HepG2 (cell line): ENCODE measurements at regions not wholly inside any gene's neighbourhood (a gene's known extent, or its start where the extent isn't known, plus 50 kb on each side); places are given as distances from the start of the nearest gene placed in this dataset.
"Not testable (repeated sequence)": the region's sequence is repeated elsewhere in the genome, so short reads cannot be mapped to it uniquely, and the experiment has no call there.

Experiments
- ATAC-seq: fragments of 200-7000 bp; cut with Tn5 transposase; 3 replicates; pipeline ENCODE4 v1.9.1; 2020; ENCODE audit warnings: mild to moderate bottlenecking, moderate library complexity
- BruUV-seq: library from RNA; stranded (reverse); fragments of 400-500 nt; replicated peaks from 2 replicates; lab custom pipeline; 2021; lab: Mats Ljungman, UMichigan
- CTCF ChIA-PET: fragments of 300-600 bp; formaldehyde crosslinking; extraction: SDS; loops from one replicate; lab custom pipeline; 2021; ENCODE audit warnings: low total read pairs, inconsistent platforms, low intra/inter-chr PET ratio; lab: Yijun Ruan, JAX
- POLR2A ChIA-PET: fragments of 350-600 bp; sonication (Branson Sonifier 250); formaldehyde crosslinking; loops from one replicate; lab custom pipeline; 2020; ENCODE audit warnings: antibody characterized with exemption, inconsistent platforms; lab: Yijun Ruan, JAX
- DNase-seq: peaks from one replicate; pipeline ENCODE4 v3.0.0-alpha.2; 2015; ENCODE audit warnings: low spot score
- FAIRE-seq: peaks from 3 replicates; lab custom pipeline; 2011; peaks lifted over from hg19 to GRCh38; lab: Jason Lieb, UNC
- H2AFZ ChIP-seq: one replicate; pipeline ENCODE4 v1.6.1; 2011; ENCODE audit warnings: low read length, inconsistent platforms
- H3K27ac ChIP-seq: fragments of 300-600 bp; 3 replicates; pipeline ENCODE4 v1.8.0; 2011; ENCODE audit warnings: mixed run types, mild to moderate bottlenecking, mixed read lengths, low read length, inconsistent platforms; ENCODE audit not compliant: insufficient read depth; ENCODE audit errors: extremely low read length
- H3K27me3 ChIP-seq, 2 experiments: fragments of 200-600 bp in 1 of 2; 2 replicates in 1 of 2; 3 replicates in 1 of 2; pipeline versions ENCODE4 v1.6.0 to v1.8.0; 2011; ENCODE audit warnings: low read length in 2 of 2, mild to moderate bottlenecking in 2 of 2, moderate library complexity in 2 of 2, inconsistent platforms in 1 of 2; ENCODE audit not compliant: insufficient read depth in 2 of 2, control insufficient read depth in 1 of 2
- H3K36me3 ChIP-seq, 2 experiments: fragments of 200-600 bp in 1 of 2; replicated peaks in 1 of 2; 2 replicates in 1 of 2; 3 replicates in 1 of 2; pipeline versions ENCODE4 v1.5.1 to v1.8.0; 2011; ENCODE audit warnings: low read length in 2 of 2, inconsistent platforms in 1 of 2; ENCODE audit not compliant: insufficient read depth in 2 of 2, control insufficient read depth in 1 of 2
- H3K4me1 ChIP-seq: 2 replicates; pipeline ENCODE4 v1.5.1; 2012; ENCODE audit warnings: low read length, inconsistent platforms; ENCODE audit not compliant: insufficient read depth
- H3K4me2 ChIP-seq: 2 replicates; pipeline ENCODE4 v1.6.0; 2011; ENCODE audit warnings: low read depth, low read length, inconsistent platforms
- H3K4me3 ChIP-seq, 3 experiments: fragments of 200-600 bp in 1 of 3; sonication (generic), shearing (Covaris generic) in 1 of 3; replicated peaks in 1 of 3; 2 replicates each; pipeline ENCODE4 v1.5.1; 2011 to 2016; ENCODE audit warnings: low read length in 3 of 3, inconsistent platforms in 2 of 3, low read depth in 2 of 3, mild to moderate bottlenecking in 2 of 3, control low read depth in 1 of 3, mixed read lengths in 1 of 3; ENCODE audit not compliant: insufficient read depth in 1 of 3
- H3K79me2 ChIP-seq: one replicate; pipeline ENCODE4 v1.6.1; 2011; ENCODE audit warnings: low read length, inconsistent platforms; ENCODE audit not compliant: insufficient read depth
- H3K9ac ChIP-seq: 2 replicates; pipeline ENCODE4 v1.6.0; 2011; ENCODE audit warnings: mild to moderate bottlenecking, low read depth, low read length, inconsistent platforms; ENCODE audit not compliant: insufficient read depth
- H3K9me3 ChIP-seq: 2 replicates; pipeline ENCODE4 v1.5.1; 2012; ENCODE audit warnings: mild to moderate bottlenecking, low read length
- H4K20me1 ChIP-seq: 2 replicates; pipeline ENCODE4 v1.6.0; 2011; ENCODE audit warnings: inconsistent platforms, mild to moderate bottlenecking, low read length, moderate library complexity; ENCODE audit not compliant: insufficient read depth
- PCBP1 ChIP-seq: fragments of 200-400 bp; formaldehyde crosslinking; IDR thresholded peaks from 2 replicates; pipeline ENCODE4 v1.6.1; 2017; ENCODE audit warnings: mild to moderate bottlenecking, low read depth, low read length, borderline replicate concordance
- TSC22D2 ChIP-seq: sonication (generic); formaldehyde crosslinking; IDR thresholded peaks from 2 replicates; pipeline ENCODE4 v1.5.1; 2020; ENCODE audit warnings: missing genetic modification reagents, mild to moderate bottlenecking, borderline replicate concordance
- ZBTB25 ChIP-seq: IDR thresholded peaks from 2 replicates; pipeline ENCODE4 v1.6.1; 2018; ENCODE audit warnings: missing genetic modification reagents
- WGBS: methylation state at CpG from one replicate; pipeline ENCODE4 v1.1.6; 2017; ENCODE audit warnings: low lambda C conversion rate; 5-methylcytosine and 5-hydroxymethylcytosine counted together
- in situ Hi-C: cut with HindIII; loops from 2 replicates; pipeline ENCODE4 v1.10.0; 2017; ENCODE audit warnings: low pct_unique_long_range_greater_than_20kb; ENCODE audit not compliant: extremely low pct_ligation_motif_present
- intact Hi-C: fragments of 100-400 bp; cut with micrococcal nuclease; formaldehyde crosslinking; loops from one replicate; pipeline ENCODE4 v1.10.0; 2022; ENCODE audit not compliant: unreplicated experiment
- TF ChIP-seq, protein P1 (sequence below): sonication (generic); formaldehyde crosslinking; IDR thresholded peaks from 2 replicates; pipeline ENCODE4 v1.4.0; 2020; ENCODE audit warnings: missing genetic modification reagents

GRCh38 chr16:86957662-86958198 is 359.5 kb downstream of the C16orf95 start:
- DNase-seq, H2AFZ ChIP-seq, in situ Hi-C loops, H3K4me2 ChIP-seq, FAIRE-seq, H3K27ac ChIP-seq, H3K9me3 ChIP-seq, H3K79me2 ChIP-seq, ATAC-seq, CTCF ChIA-PET, H3K9ac ChIP-seq, H3K4me1 ChIP-seq, intact Hi-C loops, BruUV-seq, H3K36me3 ChIP-seq, H4K20me1 ChIP-seq, POLR2A ChIA-PET, H3K4me3 ChIP-seq: not testable (repeated sequence)
- H3K27me3 ChIP-seq, result peaks cover 16 to 48% of the 10 kb centered on the region in 2 experiments; a peak in 4 of 5 replicates
- 30% methylated on average over 8 of the region's 12 CpGs for WGBS

DNA sequence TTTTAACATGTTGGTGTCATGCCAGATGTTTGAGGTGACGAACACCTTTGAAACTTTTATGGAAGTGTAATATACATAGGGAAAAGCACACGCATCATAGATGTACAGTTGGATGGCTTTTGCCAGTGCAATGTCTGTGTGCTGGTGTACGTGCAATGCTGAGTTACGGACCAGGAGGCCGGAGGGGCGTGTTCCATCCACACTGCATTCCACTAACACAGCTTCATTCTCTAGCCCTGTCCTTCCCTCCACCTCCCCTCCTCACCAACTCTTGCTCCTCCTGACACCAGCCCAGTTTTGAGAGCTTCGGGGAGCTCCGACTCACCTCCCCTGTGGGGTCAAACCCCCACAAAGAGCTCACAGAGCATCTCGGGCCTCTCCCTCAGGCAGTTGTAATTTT is 358.8 kb downstream of the C16orf95 start:
- H3K9ac ChIP-seq, result no peak overlapping the region
- intact Hi-C loops, result no loop called here

More for the DNA sequence above, 358.8 kb downstream of the C16orf95 start:
- H3K36me3 ChIP-seq, result no peaks in the 10 kb centered on the region
- no peak overlapping the region for H2AFZ ChIP-seq
- ATAC-seq (no peak), DNase-seq (no peak), FAIRE-seq (no peak)
- WGBS, result 32% methylated on average over 9 of the region's 9 CpGs
- CTCF ChIA-PET, result no interaction called here
- in situ Hi-C loops, result no loop called here
- H4K20me1 ChIP-seq, result no peaks in the 10 kb centered on the region; the same call in 1 of the 2 replicates
- BruUV-seq, result no TSS peak
- no peak overlapping the region for H3K27ac ChIP-seq
- peaks cover 16 to 55% of the 10 kb centered on the region in 2 experiments; a peak in 4 of 5 replicates for H3K27me3 ChIP-seq
- H3K79me2 ChIP-seq, result no peaks in the 10 kb centered on the region
- TF ChIP-seq PCBP1, result no peak
- TF ChIP-seq, protein P1, sequence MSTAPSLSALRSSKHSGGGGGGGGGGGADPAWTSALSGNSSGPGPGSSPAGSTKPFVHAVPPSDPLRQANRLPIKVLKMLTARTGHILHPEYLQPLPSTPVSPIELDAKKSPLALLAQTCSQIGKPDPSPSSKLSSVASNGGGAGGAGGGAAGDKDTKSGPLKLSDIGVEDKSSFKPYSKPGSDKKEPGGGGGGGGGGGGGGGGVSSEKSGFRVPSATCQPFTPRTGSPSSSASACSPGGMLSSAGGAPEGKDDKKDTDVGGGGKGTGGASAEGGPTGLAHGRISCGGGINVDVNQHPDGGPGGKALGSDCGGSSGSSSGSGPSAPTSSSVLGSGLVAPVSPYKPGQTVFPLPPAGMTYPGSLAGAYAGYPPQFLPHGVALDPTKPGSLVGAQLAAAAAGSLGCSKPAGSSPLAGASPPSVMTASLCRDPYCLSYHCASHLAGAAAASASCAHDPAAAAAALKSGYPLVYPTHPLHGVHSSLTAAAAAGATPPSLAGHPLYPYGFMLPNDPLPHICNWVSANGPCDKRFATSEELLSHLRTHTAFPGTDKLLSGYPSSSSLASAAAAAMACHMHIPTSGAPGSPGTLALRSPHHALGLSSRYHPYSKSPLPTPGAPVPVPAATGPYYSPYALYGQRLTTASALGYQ (CRISPR knock-in tag), result no peak
- no peak for TF ChIP-seq ZBTB25
- TF ChIP-seq TSC22D2, result no peak
- no peak overlapping the region for H3K4me3 ChIP-seq
- no peak overlapping the region for H3K4me2 ChIP-seq
- H3K9me3 ChIP-seq, result no peaks in the 10 kb centered on the region
- POLR2A ChIA-PET, result no interaction called here
- H3K4me1 ChIP-seq, result no peaks in the 10 kb centered on the region
